ENCODE measurements at regions not wholly inside any gene's neighbourhood (a gene's known extent, or its start where the extent isn't known, plus 50 kb on each side); places are given as distances from the start of the nearest gene placed in this dataset.

DNA sequence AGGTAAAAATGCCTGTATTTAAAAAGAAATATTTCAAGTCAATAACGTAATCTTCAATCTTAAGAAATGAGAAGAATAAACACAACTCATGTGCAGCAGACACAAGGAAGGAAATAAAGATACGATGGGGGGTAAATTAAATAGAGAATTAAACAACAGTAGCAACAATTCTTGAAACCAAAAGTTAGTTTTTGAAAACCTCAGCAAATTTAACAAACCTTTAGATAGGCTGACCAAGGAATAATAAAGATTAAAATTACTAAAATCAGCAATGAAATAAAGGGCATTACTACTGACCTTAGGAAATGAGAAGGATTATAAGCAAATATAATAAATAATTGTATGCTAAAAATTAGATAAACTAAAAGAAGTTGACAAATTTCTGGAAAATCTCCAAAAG is 178.9 kb downstream of the RTP5 start:
- Histone ChIP-seq H2AFZ (ENCODE audit: low read length) (no peak overlapping the region), H3K4me3 (ENCODE audit: extremely low read depth in 1 of 4, insufficient read depth in 2 of 4, low read depth in 3 of 4, low read length in 4 of 4) (no peak overlapping the region), H3K79me1 (ENCODE audit: low read depth, low read length) (no peaks in the 10 kb centered on the region), H4K20me1 (replicated peaks in 1 of 2; ENCODE audit: control insufficient read depth in 1 of 2, insufficient read depth in 2 of 2, low read length in 2 of 2) (peaks cover 2 to 7% of the 10 kb centered on the region in 2 experiments), H3K27ac (ENCODE audit: low read depth, low read length) (no peak overlapping the region), H3K23ac (ENCODE audit: insufficient read length) (no peak overlapping the region), H3K23me2 (ENCODE audit: low read depth, low read length) (no peaks in the 10 kb centered on the region), H3K9ac (replicated peaks in 1 of 4; ENCODE audit: extremely low read depth in 1 of 4, low read depth in 3 of 4, low read length in 3 of 4) (no peak overlapping the region), H2BK120ac (replicated peaks; ENCODE audit: low read depth, low read length) (no peak overlapping the region), H3K14ac (ENCODE audit: insufficient read length) (no peak overlapping the region), H4K91ac (replicated peaks; ENCODE audit: insufficient read length, low read length) (no peak overlapping the region), H3K4ac (replicated peaks; ENCODE audit: insufficient read length, low read depth, low read length) (no peak overlapping the region), H3K56ac (replicated peaks; ENCODE audit: insufficient read length, low read depth, low read length) (no peak overlapping the region), H3K4me1 (replicated peaks in 1 of 4; ENCODE audit: control insufficient read depth in 3 of 4, insufficient read depth in 4 of 4, low read length in 3 of 4) (no peaks in the 10 kb centered on the region; a peak in 1 of 7 replicates), H3K18ac (ENCODE audit: extremely low read depth, low read length) (no peak overlapping the region), H4K8ac (ENCODE audit: extremely low read depth, insufficient read depth, low read length) (no peak overlapping the region), H3K79me2 (ENCODE audit: control insufficient read depth in 1 of 2, insufficient read depth in 2 of 2, low read length in 2 of 2) (no peaks in the 10 kb centered on the region), H3K36me3 (ENCODE audit: control insufficient read depth in 2 of 4, insufficient read depth in 4 of 4, low read length in 3 of 4) (no peaks in the 10 kb centered on the region), H2BK15ac (ENCODE audit: low read length) (no peak overlapping the region), H2BK5ac (ENCODE audit: low read depth, low read length) (no peak overlapping the region), H3K27me3 (replicated peaks in 1 of 4; ENCODE audit: control insufficient read depth in 3 of 4, extremely low read depth in 1 of 4, insufficient read depth in 3 of 4, low read length in 3 of 4) (peaks cover 29 to 85% (median 68%) of the 10 kb centered on the region in 4 experiments), H2AK5ac (ENCODE audit: low read depth, low read length) (no peak overlapping the region), H2BK12ac (ENCODE audit: low read depth, low read length) (no peak overlapping the region), H2BK20ac (ENCODE audit: low read length) (no peak overlapping the region), H4K5ac (ENCODE audit: insufficient read length, low read depth, low read length) (no peak overlapping the region), H3K9me3 (ENCODE audit: insufficient read depth in 2 of 2, low read depth in 1 of 2, low read length in 1 of 2) (no peaks in the 10 kb centered on the region; a peak in 1 of 4 replicates), H3K4me2 (ENCODE audit: insufficient read depth in 1 of 2, low read depth in 2 of 2, low read length in 2 of 2) (no peak overlapping the region)
- ChIA-PET CTCF (ENCODE audit: partially characterized antibody) (no interaction called here), POLR2A (ENCODE audit: partially characterized antibody) (no interaction called here)
- no peak for FAIRE-seq
- 90% methylated on average over 2 of the region's 2 CpGs; no CpG with 5 or more reads in 1 of the 2 experiments for WGBS, 2 experiments (ENCODE audit: extremely low coverage in 1 of 2, insufficient coverage in 1 of 2, insufficient read length in 1 of 2, insufficient replicate concordance in 2 of 2, low coverage in 1 of 2, low lambda C conversion rate in 2 of 2, missing lambda C conversion rate in 1 of 2)
- no peak for DNase-seq (ENCODE audit: low read depth in 1 of 2, low spot score in 2 of 2)
- TF ChIP-seq SIN3A (conservative IDR thresholded peaks at IDR 0.05 in 1 of 2, IDR thresholded peaks at IDR 0.05 in 1 of 2; ENCODE audit: low read depth in 1 of 2, low read length in 2 of 2) (no peak), SP2 (IDR thresholded peaks at IDR 0.05; ENCODE audit: low read length) (no peak), KDM1A (IDR thresholded peaks at IDR 0.05; ENCODE audit: borderline replicate concordance, low read length) (no peak), TBP (IDR thresholded peaks at IDR 0.05; ENCODE audit: low read depth, low read length) (no peak), HDAC2 (IDR thresholded peaks at IDR 0.05; ENCODE audit: borderline replicate concordance in 1 of 2, low read depth in 2 of 2, low read length in 2 of 2) (no peak), KDM5A (IDR thresholded peaks at IDR 0.05; ENCODE audit: low read length) (no peak), POLR2A (IDR thresholded peaks at IDR 0.05; ENCODE audit: control extremely low read depth in 1 of 2, low read depth in 2 of 2, low read length in 2 of 2) (no peak), EP300 (IDR thresholded peaks at IDR 0.05; ENCODE audit: borderline replicate concordance in 1 of 2, low read depth in 2 of 2, low read length in 2 of 2) (no peak), CHD1 (IDR thresholded peaks at IDR 0.05; ENCODE audit: low read depth, low read length) (no peak), FOSL1 (IDR thresholded peaks at IDR 0.05; ENCODE audit: insufficient read depth, low read depth, low read length) (no peak), SIRT6 (IDR thresholded peaks at IDR 0.05; ENCODE audit: low read length) (no peak), NANOG (IDR thresholded peaks at IDR 0.05; ENCODE audit: insufficient read depth, low read depth, low read length, poor library complexity, severe bottlenecking) (no peak)
- TF ChIP-seq, protein P1, sequence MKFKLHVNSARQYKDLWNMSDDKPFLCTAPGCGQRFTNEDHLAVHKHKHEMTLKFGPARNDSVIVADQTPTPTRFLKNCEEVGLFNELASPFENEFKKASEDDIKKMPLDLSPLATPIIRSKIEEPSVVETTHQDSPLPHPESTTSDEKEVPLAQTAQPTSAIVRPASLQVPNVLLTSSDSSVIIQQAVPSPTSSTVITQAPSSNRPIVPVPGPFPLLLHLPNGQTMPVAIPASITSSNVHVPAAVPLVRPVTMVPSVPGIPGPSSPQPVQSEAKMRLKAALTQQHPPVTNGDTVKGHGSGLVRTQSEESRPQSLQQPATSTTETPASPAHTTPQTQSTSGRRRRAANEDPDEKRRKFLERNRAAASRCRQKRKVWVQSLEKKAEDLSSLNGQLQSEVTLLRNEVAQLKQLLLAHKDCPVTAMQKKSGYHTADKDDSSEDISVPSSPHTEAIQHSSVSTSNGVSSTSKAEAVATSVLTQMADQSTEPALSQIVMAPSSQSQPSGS (IDR thresholded peaks at IDR 0.05; ENCODE audit: low read length): no peak

All from H1 (cell line).